Astrocyte (in vitro differentiated cells and primary cell): ENCODE measurements at regions not wholly inside any gene's neighbourhood (a gene's known extent, or its start where the extent isn't known, plus 50 kb on each side); places are given as distances from the start of the nearest gene placed in this dataset.

Experiments used
- DNase-seq: peaks from one replicate; pipeline ENCODE4 v3.0.0-alpha.2; 2010; ENCODE audit warnings: low read depth
- FAIRE-seq: peaks from 2 replicates; lab custom pipeline; 2011; peaks lifted over from hg19 to GRCh38; lab: Jason Lieb, UNC
- H2AFZ ChIP-seq: 2 replicates; pipeline ENCODE4 v1.6.0; 2012; ENCODE audit warnings: low read depth, low read length, inconsistent platforms
- H3K27ac ChIP-seq: 2 replicates; pipeline ENCODE4 v1.5.1; 2011; ENCODE audit warnings: low read depth, low read length, inconsistent platforms
- H3K27me3 ChIP-seq: 2 replicates; pipeline ENCODE4 v1.6.0; 2011; ENCODE audit warnings: low read length, inconsistent platforms; ENCODE audit not compliant: insufficient read depth
- H3K36me3 ChIP-seq: 2 replicates; pipeline ENCODE4 v1.5.1; 2011; ENCODE audit warnings: low read length, inconsistent platforms; ENCODE audit not compliant: insufficient read depth
- H3K4me1 ChIP-seq: 2 replicates; pipeline ENCODE4 v1.5.1; 2011; ENCODE audit warnings: low read length, inconsistent platforms; ENCODE audit not compliant: insufficient read depth
- H3K4me2 ChIP-seq: 2 replicates; pipeline ENCODE4 v1.6.0; 2012; ENCODE audit warnings: low read length, inconsistent platforms
- H3K4me3 ChIP-seq: 2 replicates; pipeline ENCODE4 v1.5.1; 2011; ENCODE audit warnings: low read depth, mild to moderate bottlenecking, low read length, inconsistent platforms; ENCODE audit not compliant: insufficient read depth
- H3K79me2 ChIP-seq: 2 replicates; pipeline ENCODE4 v1.6.0; 2012; ENCODE audit warnings: mild to moderate bottlenecking, low read length, inconsistent platforms; ENCODE audit not compliant: insufficient read depth
- H3K9ac ChIP-seq: 2 replicates; pipeline ENCODE4 v1.6.0; 2012; ENCODE audit warnings: mild to moderate bottlenecking, low read length, inconsistent platforms
- H3K9me3 ChIP-seq: 2 replicates; pipeline ENCODE4 v1.5.1; 2012; ENCODE audit warnings: low read depth, mild to moderate bottlenecking, low read length, inconsistent platforms; ENCODE audit not compliant: insufficient read depth
- H4K20me1 ChIP-seq: 2 replicates; pipeline ENCODE4 v1.6.0; 2012; ENCODE audit warnings: low read length, inconsistent platforms; ENCODE audit not compliant: insufficient read depth
- H3K27ac Mint-ChIP-seq: one replicate; pipeline ENCODE4 v1.8.0; 2021; ENCODE audit warnings: mild to moderate bottlenecking, mixed read lengths; ENCODE audit not compliant: unreplicated experiment
- H3K27me3 Mint-ChIP-seq: one replicate; pipeline ENCODE4 v1.8.0; 2021; ENCODE audit warnings: low read depth, mixed read lengths; ENCODE audit not compliant: unreplicated experiment
- H3K36me3 Mint-ChIP-seq: one replicate; pipeline ENCODE4 v1.8.0; 2021; ENCODE audit warnings: low read depth, mixed read lengths; ENCODE audit not compliant: unreplicated experiment
- H3K4me1 Mint-ChIP-seq: one replicate; pipeline ENCODE4 v1.8.0; 2021; ENCODE audit warnings: low read depth, mixed read lengths; ENCODE audit not compliant: unreplicated experiment
- H3K4me3 Mint-ChIP-seq: one replicate; pipeline ENCODE4 v1.8.0; 2021; ENCODE audit warnings: mild to moderate bottlenecking, moderate library complexity, mixed read lengths; ENCODE audit not compliant: unreplicated experiment
- H3K9me3 Mint-ChIP-seq: one replicate; pipeline ENCODE4 v1.8.0; 2021; ENCODE audit warnings: mild to moderate bottlenecking, mixed read lengths; ENCODE audit not compliant: unreplicated experiment
- EZH2 ChIP-seq: IDR thresholded peaks from 2 replicates; pipeline ENCODE4 v1.6.1; 2012; ENCODE audit warnings: mild to moderate bottlenecking, low read length, inconsistent platforms; ENCODE audit not compliant: insufficient read depth
- TF ChIP-seq, protein P1 (sequence below): IDR thresholded peaks from 2 replicates; pipeline ENCODE4 v1.5.1; 2011; ENCODE audit warnings: low read depth, mild to moderate bottlenecking, inconsistent platforms, low read length, moderate library complexity; ENCODE audit not compliant: insufficient read depth

DNA sequence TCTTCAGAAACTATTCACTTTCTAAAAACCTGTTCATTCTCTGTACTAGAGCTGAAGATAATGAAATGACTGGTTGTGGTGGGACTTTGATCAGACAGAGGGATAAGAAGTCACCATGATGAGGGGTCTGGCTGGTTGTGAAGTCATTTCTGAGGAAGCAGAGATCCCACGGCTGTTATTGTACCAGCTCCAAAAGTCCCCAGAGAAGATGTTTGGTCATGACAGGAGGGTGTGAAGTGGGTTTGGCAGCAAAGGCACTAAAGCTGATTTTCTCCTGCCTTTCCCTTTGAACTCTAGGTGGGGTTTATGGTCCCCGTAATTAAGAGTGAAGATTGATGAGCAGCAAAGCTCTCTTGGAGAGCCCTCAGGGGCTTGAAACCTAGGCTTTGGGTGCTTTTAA, 103.1 kb upstream of the CACHD1 start:
- Mint-ChIP-seq H3K4me1 (no peaks in the 10 kb centered on the region), H3K27ac (no peak overlapping the region), H3K27me3 (peaks cover 9% of the 10 kb centered on the region), H3K36me3 (no peaks in the 10 kb centered on the region), H3K4me3 (no peak overlapping the region), H3K9me3 (peaks cover 3% of the 10 kb centered on the region)
- H3K27ac ChIP-seq = no peak overlapping the region
- no peaks in the 10 kb centered on the region for H3K79me2 ChIP-seq
- H3K36me3 ChIP-seq = no peaks in the 10 kb centered on the region
- no peak overlapping the region for H3K4me2 ChIP-seq
- DNase-seq (no peak), FAIRE-seq (no peak)
- H3K4me1 ChIP-seq = no peaks in the 10 kb centered on the region
- no peak overlapping the region for H2AFZ ChIP-seq
- H3K27me3 ChIP-seq = peaks cover 2% of the 10 kb centered on the region
- no peak overlapping the region for H3K9ac ChIP-seq
- no peak overlapping the region for H3K4me3 ChIP-seq
- TF ChIP-seq, protein P1, sequence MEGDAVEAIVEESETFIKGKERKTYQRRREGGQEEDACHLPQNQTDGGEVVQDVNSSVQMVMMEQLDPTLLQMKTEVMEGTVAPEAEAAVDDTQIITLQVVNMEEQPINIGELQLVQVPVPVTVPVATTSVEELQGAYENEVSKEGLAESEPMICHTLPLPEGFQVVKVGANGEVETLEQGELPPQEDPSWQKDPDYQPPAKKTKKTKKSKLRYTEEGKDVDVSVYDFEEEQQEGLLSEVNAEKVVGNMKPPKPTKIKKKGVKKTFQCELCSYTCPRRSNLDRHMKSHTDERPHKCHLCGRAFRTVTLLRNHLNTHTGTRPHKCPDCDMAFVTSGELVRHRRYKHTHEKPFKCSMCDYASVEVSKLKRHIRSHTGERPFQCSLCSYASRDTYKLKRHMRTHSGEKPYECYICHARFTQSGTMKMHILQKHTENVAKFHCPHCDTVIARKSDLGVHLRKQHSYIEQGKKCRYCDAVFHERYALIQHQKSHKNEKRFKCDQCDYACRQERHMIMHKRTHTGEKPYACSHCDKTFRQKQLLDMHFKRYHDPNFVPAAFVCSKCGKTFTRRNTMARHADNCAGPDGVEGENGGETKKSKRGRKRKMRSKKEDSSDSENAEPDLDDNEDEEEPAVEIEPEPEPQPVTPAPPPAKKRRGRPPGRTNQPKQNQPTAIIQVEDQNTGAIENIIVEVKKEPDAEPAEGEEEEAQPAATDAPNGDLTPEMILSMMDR = no peak
- TF ChIP-seq EZH2 = no peak
- H4K20me1 ChIP-seq = no peaks in the 10 kb centered on the region
- H3K9me3 ChIP-seq = no peaks in the 10 kb centered on the region

DNA sequence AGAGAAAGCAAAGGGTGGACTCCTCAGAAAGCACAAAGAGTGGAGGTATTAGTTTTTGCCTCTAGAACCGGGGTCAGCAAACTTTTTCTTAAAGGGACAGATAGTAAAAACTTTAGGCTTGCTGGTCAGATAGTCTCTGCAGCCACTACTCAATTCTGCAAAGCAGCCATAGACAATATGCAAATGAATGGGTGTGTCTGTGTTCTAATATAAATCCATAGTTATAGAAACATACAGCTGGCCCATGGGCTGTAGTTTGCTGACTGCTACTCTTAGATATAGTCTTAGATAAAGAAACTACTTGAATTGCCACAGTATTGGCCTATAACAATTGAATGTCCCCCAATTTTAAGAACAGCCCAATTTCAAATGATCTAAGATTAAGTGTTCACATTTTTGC, 101.6 kb upstream of the CACHD1 start:
- no peak overlapping the region for H3K4me3 ChIP-seq
- TF ChIP-seq, protein P1 = no peak
- no peak for TF ChIP-seq EZH2
- Mint-ChIP-seq H3K4me1 (no peaks in the 10 kb centered on the region), H3K36me3 (no peaks in the 10 kb centered on the region), H3K27me3 (peaks cover 9% of the 10 kb centered on the region), H3K4me3 (no peak overlapping the region), H3K27ac (no peak overlapping the region), H3K9me3 (peaks cover 3% of the 10 kb centered on the region)
- FAIRE-seq (no peak), DNase-seq (no peak)
- H3K9ac ChIP-seq = no peak overlapping the region
- no peaks in the 10 kb centered on the region for H3K36me3 ChIP-seq
- H3K4me2 ChIP-seq = no peak overlapping the region
- H3K27ac ChIP-seq = no peak overlapping the region
- H3K9me3 ChIP-seq = no peaks in the 10 kb centered on the region
- no peak overlapping the region for H2AFZ ChIP-seq
- H3K4me1 ChIP-seq = no peaks in the 10 kb centered on the region
- no peaks in the 10 kb centered on the region for H4K20me1 ChIP-seq
- peaks cover 2% of the 10 kb centered on the region for H3K27me3 ChIP-seq
- no peaks in the 10 kb centered on the region for H3K79me2 ChIP-seq

- Mint-ChIP-seq H3K4me3 (no peak overlapping the region), H3K4me1 (no peaks in the 10 kb centered on the region), H3K27ac (no peak overlapping the region), H3K27me3 (no peaks in the 10 kb centered on the region), H3K9me3 (no peaks in the 10 kb centered on the region), H3K36me3 (no peaks in the 10 kb centered on the region)
- H3K4me3 ChIP-seq = no peak overlapping the region
- H3K9me3 ChIP-seq = no peaks in the 10 kb centered on the region
- H3K79me2 ChIP-seq = no peaks in the 10 kb centered on the region
- H4K20me1 ChIP-seq = no peaks in the 10 kb centered on the region
- H3K4me2 ChIP-seq = no peak overlapping the region
- TF ChIP-seq EZH2 = no peak
- TF ChIP-seq, protein P1 = no peak
- DNase-seq (no peak), FAIRE-seq (no peak)
- H3K27me3 ChIP-seq = no peaks in the 10 kb centered on the region
- H3K27ac ChIP-seq = no peak overlapping the region
- H3K4me1 ChIP-seq = no peaks in the 10 kb centered on the region
- H3K36me3 ChIP-seq = no peaks in the 10 kb centered on the region
- no peak overlapping the region for H3K9ac ChIP-seq
- no peak overlapping the region for H2AFZ ChIP-seq
These were observed 91.1 kb upstream of the CACHD1 start for GRCh38 chr1:64378826-64379225.
